ENCODE measurements at regions not wholly inside any gene's neighbourhood (a gene's known extent, or its start where the extent isn't known, plus 50 kb on each side); places are given as distances from the start of the nearest gene placed in this dataset.
"Not testable (repeated sequence)": the region's sequence is repeated elsewhere in the genome, so short reads cannot be mapped to it uniquely, and the experiment has no call there.

DNA sequence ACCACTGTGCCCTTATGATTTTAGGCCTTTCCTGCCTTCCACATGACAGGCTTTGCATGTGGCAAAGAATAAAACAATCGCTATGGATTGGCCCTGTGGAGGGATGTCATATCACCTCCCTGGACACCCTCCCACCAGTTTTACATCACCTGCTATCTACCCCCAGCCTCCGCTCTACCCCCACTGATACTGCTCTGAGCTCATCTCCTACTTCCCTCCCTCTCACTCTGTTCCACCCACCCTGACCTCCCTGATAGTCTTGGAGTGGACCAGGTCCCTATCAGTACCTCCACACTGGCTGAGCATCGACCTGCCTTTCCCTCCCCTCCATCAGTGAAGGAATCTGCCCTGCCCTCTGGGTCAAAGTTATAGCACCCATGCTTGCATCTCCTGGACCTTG lies 91.8 kb upstream of the FOXN3 start:
- Histone ChIP-seq H3K9me3 (ENCODE audit: insufficient read depth, low read length) (no peaks in the 10 kb centered on the region), H4K20me1 (ENCODE audit: low read depth, low read length) (no peaks in the 10 kb centered on the region), H3F3A (ENCODE audit: insufficient read depth) (peaks cover 6% of the 10 kb centered on the region; the same call in 1 of the 2 replicates), H3K36me3 (ENCODE audit: low read length) (no peaks in the 10 kb centered on the region), H3K4me2 (ENCODE audit: low read depth, low read length, poor library complexity, severe bottlenecking) (no peak overlapping the region), H3K9me2 (replicated peaks; ENCODE audit: insufficient read depth, low read length) (no peaks in the 10 kb centered on the region), H2AFZ (ENCODE audit: low read depth, low read length, severe bottlenecking) (no peak overlapping the region), H3K4me3 (ENCODE audit: insufficient read depth, low read length, poor library complexity, severe bottlenecking) (no peak overlapping the region), H3K9ac (ENCODE audit: low read length) (no peak overlapping the region), H3K27me3 (ENCODE audit: low read length) (no peaks in the 10 kb centered on the region), H3K27ac (ENCODE audit: low read depth, low read length) (no peak overlapping the region), H3K79me2 (ENCODE audit: insufficient read depth, low read length) (no peaks in the 10 kb centered on the region)
- TF ChIP-seq EZH2phosphoT487 (conservative IDR thresholded peaks at IDR 0.05; ENCODE audit: low read length) (no peak), CTCF (IDR thresholded peaks at IDR 0.05; ENCODE audit: insufficient read depth, low read length, poor library complexity, severe bottlenecking) (no peak)

DNA sequence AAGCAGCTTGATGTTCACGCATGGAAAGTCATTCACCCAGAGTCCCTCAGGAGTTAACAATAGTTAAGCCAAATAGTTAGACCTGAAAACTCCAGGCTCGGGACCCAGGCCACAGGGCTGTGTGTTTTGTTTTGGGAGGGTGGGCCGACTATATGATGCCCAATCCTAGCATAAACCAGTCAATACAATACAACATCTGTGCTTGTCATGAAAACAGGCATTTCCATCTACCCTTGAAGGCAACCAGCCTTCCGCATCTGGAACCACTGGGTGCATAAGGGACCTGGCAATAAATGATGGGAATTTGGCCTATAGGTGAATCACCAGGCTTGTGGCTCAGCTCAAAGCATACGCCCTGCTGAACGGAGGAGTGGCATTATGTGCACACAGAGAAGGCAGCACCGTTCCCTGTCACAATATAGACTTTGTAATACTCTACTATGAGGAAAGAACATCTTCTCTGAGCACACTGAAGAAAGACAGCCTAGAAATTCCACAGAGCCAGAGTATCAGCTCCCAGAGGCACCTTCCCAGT lies 91.0 kb upstream of the FOXN3 start:
- H3K4me2 ChIP-seq (ENCODE audit: low read depth, low read length, poor library complexity, severe bottlenecking) = no peak overlapping the region
- H3K36me3 ChIP-seq (ENCODE audit: low read length) = no peaks in the 10 kb centered on the region
- no peak overlapping the region for H3K27ac ChIP-seq (ENCODE audit: low read depth, low read length)
- H3K9me2 ChIP-seq (replicated peaks; ENCODE audit: insufficient read depth, low read length) = no peaks in the 10 kb centered on the region
- H3K4me3 ChIP-seq (ENCODE audit: insufficient read depth, low read length, poor library complexity, severe bottlenecking) = no peak overlapping the region
- no peaks in the 10 kb centered on the region for H3K9me3 ChIP-seq (ENCODE audit: insufficient read depth, low read length)
- no peaks in the 10 kb centered on the region for H3K27me3 ChIP-seq (ENCODE audit: low read length)
- no peak overlapping the region for H3K9ac ChIP-seq (ENCODE audit: low read length)
- TF ChIP-seq CTCF (IDR thresholded peaks at IDR 0.05; ENCODE audit: insufficient read depth, low read length, poor library complexity, severe bottlenecking) (no peak), EZH2phosphoT487 (conservative IDR thresholded peaks at IDR 0.05; ENCODE audit: low read length) (no peak)
- no peak overlapping the region for H2AFZ ChIP-seq (ENCODE audit: low read depth, low read length, severe bottlenecking)
- no peaks in the 10 kb centered on the region for H3K79me2 ChIP-seq (ENCODE audit: insufficient read depth, low read length)
- H3F3A ChIP-seq (ENCODE audit: insufficient read depth) = peaks cover 6% of the 10 kb centered on the region; the same call in 1 of the 2 replicates
- no peaks in the 10 kb centered on the region for H4K20me1 ChIP-seq (ENCODE audit: low read depth, low read length)

GRCh38 chr14:89507521-89507920 lies 90.5 kb upstream of the FOXN3 start:
- TF ChIP-seq EZH2phosphoT487 (conservative IDR thresholded peaks at IDR 0.05; ENCODE audit: low read length) (no peak), CTCF (IDR thresholded peaks at IDR 0.05; ENCODE audit: insufficient read depth, low read length, poor library complexity, severe bottlenecking) (no peak)
- H3F3A ChIP-seq (ENCODE audit: insufficient read depth) = peaks cover 6% of the 10 kb centered on the region; the same call in 1 of the 2 replicates
- H3K36me3 ChIP-seq (ENCODE audit: low read length) = no peaks in the 10 kb centered on the region
- no peaks in the 10 kb centered on the region for H3K27me3 ChIP-seq (ENCODE audit: low read length)
- H3K9me3 ChIP-seq (ENCODE audit: insufficient read depth, low read length) = no peaks in the 10 kb centered on the region
- no peaks in the 10 kb centered on the region for H4K20me1 ChIP-seq (ENCODE audit: low read depth, low read length)
- H3K79me2 ChIP-seq (ENCODE audit: insufficient read depth, low read length) = no peaks in the 10 kb centered on the region
- H3K9ac ChIP-seq (ENCODE audit: low read length) = no peak overlapping the region
- no peak overlapping the region for H3K4me2 ChIP-seq (ENCODE audit: low read depth, low read length, poor library complexity, severe bottlenecking)
- H3K27ac ChIP-seq (ENCODE audit: low read depth, low read length) = no peak overlapping the region
- H3K4me3 ChIP-seq (ENCODE audit: insufficient read depth, low read length, poor library complexity, severe bottlenecking) = no peak overlapping the region
- H3K9me2 ChIP-seq (replicated peaks; ENCODE audit: insufficient read depth, low read length) = no peaks in the 10 kb centered on the region
- no peak overlapping the region for H2AFZ ChIP-seq (ENCODE audit: low read depth, low read length, severe bottlenecking)

- H3K27ac ChIP-seq (ENCODE audit: low read depth, low read length); H3K9me2 ChIP-seq (replicated peaks; ENCODE audit: insufficient read depth, low read length); H3K27me3 ChIP-seq (ENCODE audit: low read length); H3K4me2 ChIP-seq (ENCODE audit: low read depth, low read length, poor library complexity, severe bottlenecking); H4K20me1 ChIP-seq (ENCODE audit: low read depth, low read length); H3K4me3 ChIP-seq (ENCODE audit: insufficient read depth, low read length, poor library complexity, severe bottlenecking); H3F3A ChIP-seq (ENCODE audit: insufficient read depth); H3K9me3 ChIP-seq (ENCODE audit: insufficient read depth, low read length); H2AFZ ChIP-seq (ENCODE audit: low read depth, low read length, severe bottlenecking); H3K79me2 ChIP-seq (ENCODE audit: insufficient read depth, low read length); H3K36me3 ChIP-seq (ENCODE audit: low read length); H3K9ac ChIP-seq (ENCODE audit: low read length): not testable (repeated sequence)
Observed at GRCh38 chr14:89506891-89507452, 89.9 kb upstream of the FOXN3 start.

All from SU-DHL-6 (cell line).